ENCODE measurements at regions not wholly inside any gene's neighbourhood (a gene's known extent, or its start where the extent isn't known, plus 50 kb on each side); places are given as distances from the start of the nearest gene placed in this dataset.

DNA sequence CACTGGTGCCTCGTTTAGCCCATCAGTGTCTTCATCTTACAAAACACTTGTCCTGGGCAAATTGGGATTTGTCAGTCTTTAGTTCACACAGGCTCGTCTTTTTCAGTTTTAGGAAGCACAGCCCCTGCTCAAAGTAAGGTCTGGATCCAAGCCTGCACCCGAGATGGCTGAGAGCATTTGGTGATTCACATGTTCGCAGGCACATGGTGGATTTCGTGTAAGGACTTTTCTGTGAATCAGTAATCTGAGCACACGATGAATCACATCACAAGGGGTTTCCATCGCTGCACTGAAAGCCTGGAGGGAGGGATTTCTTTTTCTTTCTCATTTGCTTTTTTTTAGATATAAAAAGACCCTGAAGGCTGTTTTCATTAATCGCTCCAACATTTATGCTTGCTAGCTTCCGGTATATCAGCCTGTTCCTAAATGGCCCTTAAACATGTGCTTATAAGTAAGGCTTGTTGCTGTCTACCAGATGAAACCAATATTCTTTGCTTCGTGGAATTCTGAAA is 435.6 kb upstream of the ATP10A start:
- no peak for TF ChIP-seq CTCF (IDR thresholded peaks at IDR 0.05; ENCODE audit: control extremely low read depth, extremely low read depth, low read depth, missing control alignments)
- POLR2A ChIA-PET: no interaction called here
- DNase-seq (ENCODE audit: extremely low spot score): no peak
- CTCF ChIA-PET: interaction anchor here (2.2 kb wide), 1 partner anchor 10 kb away, joined by 5 read pairs; no protein-coding TSS in a partner anchor

GRCh38 chr15:26298010-26298658 is 435.0 kb upstream of the ATP10A start:
- no peak for TF ChIP-seq CTCF (IDR thresholded peaks at IDR 0.05; ENCODE audit: control extremely low read depth, extremely low read depth, low read depth, missing control alignments)
- CTCF ChIA-PET: interaction anchor here (2.2 kb wide), 1 partner anchor 10 kb away, joined by 5 read pairs; no protein-coding TSS in a partner anchor
- POLR2A ChIA-PET: no interaction called here
- DNase-seq (ENCODE audit: extremely low spot score): no peak

DNA sequence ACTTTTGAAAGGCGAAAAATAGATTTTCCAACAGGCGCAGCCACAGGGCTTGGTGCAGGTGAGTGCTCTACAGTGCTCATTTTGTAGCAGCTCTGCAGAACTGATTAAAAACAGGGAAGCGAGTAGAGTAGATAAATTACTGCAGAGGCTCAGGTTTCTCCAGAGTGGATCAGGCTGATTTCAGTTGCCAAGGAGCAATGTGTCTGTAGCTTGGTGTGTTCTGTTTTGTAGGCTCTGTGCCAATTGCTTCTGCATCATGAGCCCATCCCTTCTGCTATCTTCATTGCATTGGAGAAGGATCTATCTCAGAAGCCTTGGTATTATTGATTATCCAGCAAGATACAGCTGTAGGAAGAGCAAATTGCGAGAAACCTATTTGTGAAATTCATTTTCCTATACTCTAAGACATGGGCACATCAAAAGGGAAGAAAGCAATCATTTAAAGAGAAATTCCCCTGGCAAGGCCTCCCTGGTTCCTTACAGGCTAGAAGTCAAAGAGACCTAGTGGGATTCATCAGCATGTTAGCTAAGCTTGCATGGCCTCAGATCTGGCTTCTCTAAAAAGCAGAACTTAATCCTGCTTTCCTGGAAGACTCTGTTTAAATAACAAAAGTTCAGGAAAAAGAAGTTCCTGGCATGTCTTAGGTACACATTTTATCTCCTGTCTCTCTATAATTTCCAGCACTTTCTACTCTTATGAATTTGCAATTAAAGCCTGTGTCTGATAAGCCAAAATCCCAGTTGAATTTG is 432.4 kb upstream of the ATP10A start:
- no peak for TF ChIP-seq CTCF (IDR thresholded peaks at IDR 0.05; ENCODE audit: control extremely low read depth, extremely low read depth, low read depth, missing control alignments)
- POLR2A ChIA-PET: no interaction called here
- no peak for DNase-seq (ENCODE audit: extremely low spot score)
- CTCF ChIA-PET: no interaction called here

- DNase-seq (ENCODE audit: extremely low spot score): no peak
- no peak for TF ChIP-seq CTCF (IDR thresholded peaks at IDR 0.05; ENCODE audit: control extremely low read depth, extremely low read depth, low read depth, missing control alignments)
- POLR2A ChIA-PET: no interaction called here
- CTCF ChIA-PET: interaction anchor here (1.5 kb wide), 1 partner anchor 10 kb away, joined by 3 read pairs; no protein-coding TSS in a partner anchor
Observed at GRCh38 chr15:26294059-26294689, 431.0 kb upstream of the ATP10A start.

- no peak for DNase-seq (ENCODE audit: extremely low spot score)
- CTCF ChIA-PET: no interaction called here
- POLR2A ChIA-PET: no interaction called here
- TF ChIP-seq CTCF (IDR thresholded peaks at IDR 0.05; ENCODE audit: control extremely low read depth, extremely low read depth, low read depth, missing control alignments): no peak
Observed at GRCh38 chr15:26287381-26287780, 424.3 kb upstream of the ATP10A start.

DNA sequence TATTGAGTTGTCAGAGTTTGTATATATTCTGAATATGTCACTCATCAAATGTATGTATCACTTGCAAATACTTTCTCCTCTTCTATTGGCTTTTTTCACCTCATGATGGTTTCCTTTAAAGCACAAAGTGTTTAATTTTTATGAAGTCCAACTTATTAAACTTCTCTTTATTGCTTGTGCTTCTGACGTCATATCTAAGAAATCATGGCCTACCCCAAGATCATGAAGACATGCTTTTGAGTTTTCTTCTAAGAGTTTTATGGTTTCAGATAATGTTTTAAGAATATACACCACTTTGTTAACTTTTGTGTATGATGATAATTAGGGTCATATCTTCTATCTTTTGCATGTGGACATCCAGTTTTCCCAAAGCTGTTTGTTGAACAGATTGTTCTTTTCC is 417.2 kb upstream of the ATP10A start:
- CTCF ChIA-PET: no interaction called here
- DNase-seq (ENCODE audit: extremely low spot score): no peak
- POLR2A ChIA-PET: no interaction called here
- TF ChIP-seq CTCF (IDR thresholded peaks at IDR 0.05; ENCODE audit: control extremely low read depth, extremely low read depth, low read depth, missing control alignments): no peak
